Gastroesophageal sphincter (tissue), 3 donors: ENCODE measurements at regions not wholly inside any gene's neighbourhood (a gene's known extent, or its start where the extent isn't known, plus 50 kb on each side); places are given as distances from the start of the nearest gene placed in this dataset.

Experiments used
- POLR2A ChIP-seq, 2 donors: fragments of 450-650 bp; IDR thresholded peaks; one replicate each; pipeline ENCODE4 v1.6.1; 2017; ENCODE audit warnings: antibody characterized with exemption in 2 of 2, mild to moderate bottlenecking in 2 of 2, moderate library complexity in 1 of 2
- TF ChIP-seq, protein P1 (sequence below), 4 experiments: fragments of 200-600 bp in 2 of 4; fragments of 450-650 bp in 2 of 4; sonication (generic) in 1 of 4; IDR thresholded peaks; one replicate each; pipeline ENCODE4 v1.5.1; 2017 to 2019; ENCODE audit warnings: antibody characterized with exemption in 4 of 4, mild to moderate bottlenecking in 2 of 4, moderate library complexity in 2 of 4

DNA sequence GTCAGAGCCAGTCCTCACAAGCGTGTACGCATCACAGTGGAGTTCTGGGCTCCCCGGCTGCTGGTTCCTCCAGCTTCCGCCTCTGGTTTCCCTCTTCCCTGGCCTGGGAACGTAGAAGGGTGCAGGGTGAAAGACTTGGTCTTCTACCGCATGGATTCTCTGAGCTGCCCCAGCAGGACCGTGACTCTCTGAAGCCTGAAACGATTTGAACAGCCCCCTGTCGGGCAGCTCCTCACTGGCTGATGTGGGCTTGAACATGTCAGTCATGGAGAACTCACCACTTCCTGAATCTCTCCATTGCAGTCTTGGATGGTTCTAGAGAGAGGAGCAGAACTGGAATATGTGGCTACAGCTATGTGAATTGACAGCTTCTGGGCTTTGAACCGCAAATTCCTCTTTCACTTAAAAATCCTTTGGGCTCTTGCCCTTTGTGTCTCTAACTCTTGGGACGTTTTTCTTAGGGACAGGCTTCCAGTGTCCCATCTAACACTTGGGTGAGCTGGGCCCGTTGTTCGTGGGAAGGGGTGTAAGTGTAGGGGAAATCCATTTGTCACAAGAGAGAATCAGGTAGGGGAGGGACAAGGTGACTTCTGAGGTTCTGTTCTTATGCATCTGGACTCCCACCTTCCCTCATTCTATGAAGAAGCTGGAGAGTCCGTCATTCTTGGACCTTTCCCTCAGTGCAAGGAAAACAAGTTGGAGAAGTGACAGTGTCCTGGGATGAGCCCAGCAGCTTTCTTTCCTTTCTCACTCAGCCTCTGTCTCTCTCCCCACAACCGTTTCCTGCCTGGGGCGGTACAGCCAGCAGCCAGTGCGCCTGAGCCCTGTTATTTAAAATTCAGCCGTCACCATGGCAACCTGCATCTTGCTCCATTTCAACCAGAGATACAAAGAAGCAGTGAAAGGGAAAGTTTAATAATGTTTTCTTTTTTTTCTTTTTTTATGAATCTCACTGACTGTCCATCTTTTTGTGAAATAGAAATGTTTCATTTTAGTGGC lies 84.7 kb downstream of the PTTG1 start:
- TF ChIP-seq, protein P1, sequence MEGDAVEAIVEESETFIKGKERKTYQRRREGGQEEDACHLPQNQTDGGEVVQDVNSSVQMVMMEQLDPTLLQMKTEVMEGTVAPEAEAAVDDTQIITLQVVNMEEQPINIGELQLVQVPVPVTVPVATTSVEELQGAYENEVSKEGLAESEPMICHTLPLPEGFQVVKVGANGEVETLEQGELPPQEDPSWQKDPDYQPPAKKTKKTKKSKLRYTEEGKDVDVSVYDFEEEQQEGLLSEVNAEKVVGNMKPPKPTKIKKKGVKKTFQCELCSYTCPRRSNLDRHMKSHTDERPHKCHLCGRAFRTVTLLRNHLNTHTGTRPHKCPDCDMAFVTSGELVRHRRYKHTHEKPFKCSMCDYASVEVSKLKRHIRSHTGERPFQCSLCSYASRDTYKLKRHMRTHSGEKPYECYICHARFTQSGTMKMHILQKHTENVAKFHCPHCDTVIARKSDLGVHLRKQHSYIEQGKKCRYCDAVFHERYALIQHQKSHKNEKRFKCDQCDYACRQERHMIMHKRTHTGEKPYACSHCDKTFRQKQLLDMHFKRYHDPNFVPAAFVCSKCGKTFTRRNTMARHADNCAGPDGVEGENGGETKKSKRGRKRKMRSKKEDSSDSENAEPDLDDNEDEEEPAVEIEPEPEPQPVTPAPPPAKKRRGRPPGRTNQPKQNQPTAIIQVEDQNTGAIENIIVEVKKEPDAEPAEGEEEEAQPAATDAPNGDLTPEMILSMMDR (IDR thresholded peaks at IDR 0.05) = no peak
- no peak for TF ChIP-seq POLR2A (IDR thresholded peaks at IDR 0.05)
